GM23338 (cell line): ENCODE measurements at regions not wholly inside any gene's neighbourhood (a gene's known extent, or its start where the extent isn't known, plus 50 kb on each side); places are given as distances from the start of the nearest gene placed in this dataset.

Experiments used
- CREB1 ChIP-seq: fragments of 250-450 bp; sonication (Bioruptor Pico); IDR thresholded peaks from 2 replicates; pipeline ENCODE4 v1.5.0; 2020; ENCODE audit warnings: low read depth, mild to moderate bottlenecking, moderate library complexity
- EZH2 ChIP-seq: fragments of 200-600 bp; sonication (generic); IDR thresholded peaks from one replicate; pipeline ENCODE4 v1.8.0; 2017; ENCODE audit warnings: antibody characterized with exemption, mild to moderate bottlenecking, low read depth; ENCODE audit not compliant: unreplicated experiment
- EZH2phosphoT487 ChIP-seq: fragments of 200-600 bp; sonication (generic); IDR thresholded peaks from one replicate; pipeline ENCODE4 v1.8.1; 2018; ENCODE audit warnings: antibody characterized with exemption; ENCODE audit not compliant: unreplicated experiment
- POLR2AphosphoS5 ChIP-seq: IDR thresholded peaks from 2 replicates; pipeline ENCODE4 v1.6.1; 2016; ENCODE audit warnings: antibody characterized with exemption, low read depth
- STAT1 ChIP-seq: IDR thresholded peaks from one replicate; pipeline ENCODE4 v1.6.1; 2016; ENCODE audit warnings: antibody characterized with exemption; ENCODE audit not compliant: unreplicated experiment
- ZNF331 ChIP-seq: fragments of 250-450 bp; sonication (Bioruptor Pico); IDR thresholded peaks from 2 replicates; pipeline ENCODE4 v1.5.0; 2020; ENCODE audit warnings: low read depth, mild to moderate bottlenecking, moderate library complexity
- TF ChIP-seq, protein P1 (sequence below), 2 experiments: fragments of 200-600 bp in 1 of 2; sonication (generic) in 1 of 2; conservative IDR thresholded peaks; 2 replicates each; pipeline versions ENCODE4 v1.5.1 to v1.6.1; 2016 to 2017; ENCODE audit warnings: antibody characterized with exemption in 2 of 2, low read depth in 2 of 2, mild to moderate bottlenecking in 2 of 2, moderate library complexity in 1 of 2
- TF ChIP-seq, protein P2 (sequence below): IDR thresholded peaks from one replicate; pipeline ENCODE4 v1.6.1; 2018; ENCODE audit warnings: antibody characterized with exemption; ENCODE audit not compliant: unreplicated experiment

DNA sequence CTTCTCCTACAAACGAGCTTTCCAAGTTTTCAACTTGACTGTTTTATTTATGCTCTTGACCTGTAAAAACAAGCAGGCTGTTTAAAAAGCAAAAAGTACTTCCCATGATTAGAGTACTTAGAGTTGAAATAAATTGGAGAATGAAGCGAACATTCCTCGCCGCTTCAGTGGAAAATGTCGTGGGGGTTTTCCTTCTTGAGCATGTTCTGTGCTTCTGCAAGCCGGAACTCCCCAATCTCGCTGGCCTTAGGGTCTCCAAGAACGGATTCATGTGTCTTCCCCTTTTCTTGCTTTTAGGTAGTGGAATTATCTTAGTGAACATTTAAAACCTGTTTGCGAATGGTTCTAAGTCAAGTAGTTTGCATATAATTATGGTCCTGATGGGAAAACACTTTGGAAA, 103.6 kb upstream of the ZNF536 start:
- TF ChIP-seq, protein P1, sequence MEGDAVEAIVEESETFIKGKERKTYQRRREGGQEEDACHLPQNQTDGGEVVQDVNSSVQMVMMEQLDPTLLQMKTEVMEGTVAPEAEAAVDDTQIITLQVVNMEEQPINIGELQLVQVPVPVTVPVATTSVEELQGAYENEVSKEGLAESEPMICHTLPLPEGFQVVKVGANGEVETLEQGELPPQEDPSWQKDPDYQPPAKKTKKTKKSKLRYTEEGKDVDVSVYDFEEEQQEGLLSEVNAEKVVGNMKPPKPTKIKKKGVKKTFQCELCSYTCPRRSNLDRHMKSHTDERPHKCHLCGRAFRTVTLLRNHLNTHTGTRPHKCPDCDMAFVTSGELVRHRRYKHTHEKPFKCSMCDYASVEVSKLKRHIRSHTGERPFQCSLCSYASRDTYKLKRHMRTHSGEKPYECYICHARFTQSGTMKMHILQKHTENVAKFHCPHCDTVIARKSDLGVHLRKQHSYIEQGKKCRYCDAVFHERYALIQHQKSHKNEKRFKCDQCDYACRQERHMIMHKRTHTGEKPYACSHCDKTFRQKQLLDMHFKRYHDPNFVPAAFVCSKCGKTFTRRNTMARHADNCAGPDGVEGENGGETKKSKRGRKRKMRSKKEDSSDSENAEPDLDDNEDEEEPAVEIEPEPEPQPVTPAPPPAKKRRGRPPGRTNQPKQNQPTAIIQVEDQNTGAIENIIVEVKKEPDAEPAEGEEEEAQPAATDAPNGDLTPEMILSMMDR (conservative IDR thresholded peaks at IDR 0.05; ENCODE audit: low read depth in 2 of 2): no peak
- TF ChIP-seq, protein P2, sequence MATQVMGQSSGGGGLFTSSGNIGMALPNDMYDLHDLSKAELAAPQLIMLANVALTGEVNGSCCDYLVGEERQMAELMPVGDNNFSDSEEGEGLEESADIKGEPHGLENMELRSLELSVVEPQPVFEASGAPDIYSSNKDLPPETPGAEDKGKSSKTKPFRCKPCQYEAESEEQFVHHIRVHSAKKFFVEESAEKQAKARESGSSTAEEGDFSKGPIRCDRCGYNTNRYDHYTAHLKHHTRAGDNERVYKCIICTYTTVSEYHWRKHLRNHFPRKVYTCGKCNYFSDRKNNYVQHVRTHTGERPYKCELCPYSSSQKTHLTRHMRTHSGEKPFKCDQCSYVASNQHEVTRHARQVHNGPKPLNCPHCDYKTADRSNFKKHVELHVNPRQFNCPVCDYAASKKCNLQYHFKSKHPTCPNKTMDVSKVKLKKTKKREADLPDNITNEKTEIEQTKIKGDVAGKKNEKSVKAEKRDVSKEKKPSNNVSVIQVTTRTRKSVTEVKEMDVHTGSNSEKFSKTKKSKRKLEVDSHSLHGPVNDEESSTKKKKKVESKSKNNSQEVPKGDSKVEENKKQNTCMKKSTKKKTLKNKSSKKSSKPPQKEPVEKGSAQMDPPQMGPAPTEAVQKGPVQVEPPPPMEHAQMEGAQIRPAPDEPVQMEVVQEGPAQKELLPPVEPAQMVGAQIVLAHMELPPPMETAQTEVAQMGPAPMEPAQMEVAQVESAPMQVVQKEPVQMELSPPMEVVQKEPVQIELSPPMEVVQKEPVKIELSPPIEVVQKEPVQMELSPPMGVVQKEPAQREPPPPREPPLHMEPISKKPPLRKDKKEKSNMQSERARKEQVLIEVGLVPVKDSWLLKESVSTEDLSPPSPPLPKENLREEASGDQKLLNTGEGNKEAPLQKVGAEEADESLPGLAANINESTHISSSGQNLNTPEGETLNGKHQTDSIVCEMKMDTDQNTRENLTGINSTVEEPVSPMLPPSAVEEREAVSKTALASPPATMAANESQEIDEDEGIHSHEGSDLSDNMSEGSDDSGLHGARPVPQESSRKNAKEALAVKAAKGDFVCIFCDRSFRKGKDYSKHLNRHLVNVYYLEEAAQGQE: no peak
- TF ChIP-seq POLR2AphosphoS5 (no peak), ZNF331 (CRISPR knock-in tag) (no peak), CREB1 (CRISPR knock-in tag) (no peak), EZH2 (no peak), EZH2phosphoT487 (no peak), STAT1 (no peak)
